ENCODE measurements at regions not wholly inside any gene's neighbourhood (a gene's known extent, or its start where the extent isn't known, plus 50 kb on each side); places are given as distances from the start of the nearest gene placed in this dataset.

GRCh38 chr18:42228581-42228980, 273.5 kb downstream of the PIK3C3 start:
- Mint-ChIP-seq H3K9me3 (no peaks in the 10 kb centered on the region), H3K36me3 (ENCODE audit: low read depth) (no peaks in the 10 kb centered on the region), H3K27me3 (no peaks in the 10 kb centered on the region), H3K27ac (no peak overlapping the region), H3K4me3 (no peak overlapping the region), H3K4me1 (ENCODE audit: low read depth) (no peaks in the 10 kb centered on the region)
- ChIA-PET POLR2A (no interaction called here), CTCF (no interaction called here)
- intact Hi-C loops (cut with micrococcal nuclease): no loop called here
- no peak for ATAC-seq
- DNase-seq: no peak
- TF ChIP-seq CTCF (IDR thresholded peaks at IDR 0.05): no peak

- intact Hi-C loops (cut with micrococcal nuclease): no loop called here
- Mint-ChIP-seq H3K27ac (no peak overlapping the region), H3K9me3 (no peaks in the 10 kb centered on the region), H3K4me1 (ENCODE audit: low read depth) (no peaks in the 10 kb centered on the region), H3K36me3 (ENCODE audit: low read depth) (no peaks in the 10 kb centered on the region), H3K27me3 (no peaks in the 10 kb centered on the region), H3K4me3 (no peak overlapping the region)
- CTCF ChIA-PET: interaction anchor here (1.0 kb wide), 1 partner anchor 115 kb away, joined by 3 read pairs; no protein-coding TSS in a partner anchor
- DNase-seq: no peak
- no peak for TF ChIP-seq CTCF (IDR thresholded peaks at IDR 0.05)
- no peak for ATAC-seq
- POLR2A ChIA-PET: no interaction called here
These were observed 274.5 kb downstream of the PIK3C3 start for GRCh38 chr18:42229211-42230210.

- no peaks in the 10 kb centered on the region for H3K36me3 Mint-ChIP-seq (ENCODE audit: low read depth)
- no peak overlapping the region for H3K27ac Mint-ChIP-seq
- no peaks in the 10 kb centered on the region for H3K4me1 Mint-ChIP-seq (ENCODE audit: low read depth)
- no peak overlapping the region for H3K4me3 Mint-ChIP-seq
- no peaks in the 10 kb centered on the region for H3K27me3 Mint-ChIP-seq
- DNase-seq (no peak), ATAC-seq (no peak)
- intact Hi-C loops (cut with micrococcal nuclease): no loop called here
- ChIA-PET CTCF (interaction anchor here (1.0 kb wide), 1 partner anchor 116 kb away, joined by 3 read pairs; no protein-coding TSS in a partner anchor), POLR2A (no interaction called here)
- H3K9me3 Mint-ChIP-seq: no peaks in the 10 kb centered on the region
- no peak for TF ChIP-seq CTCF (IDR thresholded peaks at IDR 0.05)
These were observed 275.6 kb downstream of the PIK3C3 start for GRCh38 chr18:42230636-42231035.

- CTCF ChIA-PET: no interaction called here
- no peak overlapping the region for H3K27ac Mint-ChIP-seq
These were observed 276.2 kb downstream of the PIK3C3 start for GRCh38 chr18:42231284-42231683.

More at GRCh38 chr18:42231284-42231683, 276.2 kb downstream of the PIK3C3 start:
- no peaks in the 10 kb centered on the region for H3K9me3 Mint-ChIP-seq
- POLR2A ChIA-PET: no interaction called here
- intact Hi-C loops (cut with micrococcal nuclease): no loop called here
- no peaks in the 10 kb centered on the region for H3K4me1 Mint-ChIP-seq (ENCODE audit: low read depth)
- no peaks in the 10 kb centered on the region for H3K36me3 Mint-ChIP-seq (ENCODE audit: low read depth)
- no peaks in the 10 kb centered on the region for H3K27me3 Mint-ChIP-seq
- TF ChIP-seq CTCF (IDR thresholded peaks at IDR 0.05): no peak
- ATAC-seq (no peak), DNase-seq (no peak)
- no peak overlapping the region for H3K4me3 Mint-ChIP-seq

All from activated CD8-positive, alpha-beta T cell treated with anti-CD3 and anti-CD28 coated beads for 36 hours (primary cell).